T-helper 17 cell (primary cell): ENCODE measurements at regions not wholly inside any gene's neighbourhood (a gene's known extent, or its start where the extent isn't known, plus 50 kb on each side); places are given as distances from the start of the nearest gene placed in this dataset.

ENCODE experiments used
- ATAC-seq: fragments of 150-1000 bp; cut with Tn5 transposase; 2 replicates; pipeline ENCODE4 v1.10.0; 2021; ENCODE audit warnings: mild to moderate bottlenecking, moderate library complexity
- DNase-seq, 3 donors: peaks; one replicate each; pipeline versions ENCODE4 v3.0.0 to v3.0.0-alpha.2; 2020 to 2021
- H3K9me3 ChIP-seq: one replicate; pipeline ENCODE4 v1.7.0; 2013; ENCODE audit warnings: low read length, mild to moderate bottlenecking; ENCODE audit not compliant: control insufficient read depth, poor library complexity, severe bottlenecking
- H3K27ac Mint-ChIP-seq: one replicate; pipeline ENCODE4 v1.8.0; 2022; ENCODE audit warnings: mild to moderate bottlenecking, moderate library complexity, mixed read lengths
- H3K27me3 Mint-ChIP-seq: one replicate; pipeline ENCODE4 v1.8.0; 2022; ENCODE audit warnings: mixed read lengths
- H3K36me3 Mint-ChIP-seq: one replicate; pipeline ENCODE4 v1.8.0; 2022; ENCODE audit warnings: low read depth, mixed read lengths
- H3K4me1 Mint-ChIP-seq: one replicate; pipeline ENCODE4 v1.8.0; 2022; ENCODE audit warnings: mild to moderate bottlenecking, mixed read lengths
- H3K4me3 Mint-ChIP-seq: one replicate; pipeline ENCODE4 v1.8.0; 2022; ENCODE audit warnings: mild to moderate bottlenecking, moderate library complexity, mixed read lengths

- DNase-seq = no peak
- peaks cover 32% of the 10 kb centered on the region for H3K4me1 Mint-ChIP-seq
- no peaks in the 10 kb centered on the region for H3K9me3 ChIP-seq
- ATAC-seq = no peak
- peaks cover 4% of the 10 kb centered on the region for H3K36me3 Mint-ChIP-seq
- no peak overlapping the region for H3K4me3 Mint-ChIP-seq
- no peak overlapping the region for H3K27ac Mint-ChIP-seq
- H3K27me3 Mint-ChIP-seq = peaks cover 38% of the 10 kb centered on the region
Measured at GRCh38 chr3:72448858-72449257, 399.4 kb downstream of the SHQ1 start.

DNA sequence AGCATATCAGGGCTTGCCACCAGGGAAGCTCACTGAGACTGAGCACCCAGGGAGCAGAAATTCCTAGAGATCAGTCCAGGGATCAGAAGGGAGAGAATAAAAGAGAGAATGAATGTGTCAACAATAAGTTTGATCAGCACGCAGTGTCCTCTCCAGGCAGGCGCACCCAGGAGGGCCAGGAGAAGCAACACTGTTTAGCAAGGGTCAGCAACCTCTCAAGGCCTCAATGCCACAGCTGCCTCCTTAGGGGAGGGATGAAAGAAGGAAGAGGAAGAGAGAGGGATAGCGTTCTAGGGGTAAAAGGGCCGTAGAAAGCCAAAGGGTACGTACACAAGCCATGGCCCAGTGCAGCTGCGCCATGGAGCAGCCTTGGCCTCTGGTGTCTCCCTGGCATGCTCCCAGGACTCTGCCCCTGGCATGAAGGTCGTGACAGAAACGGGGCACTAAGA, 399.8 kb downstream of the SHQ1 start:
- no peak for ATAC-seq
- Mint-ChIP-seq H3K4me3 (no peak overlapping the region), H3K4me1 (peaks cover 37% of the 10 kb centered on the region), H3K36me3 (peaks cover 4% of the 10 kb centered on the region), H3K27ac (no peak overlapping the region), H3K27me3 (peaks cover 38% of the 10 kb centered on the region)
- H3K9me3 ChIP-seq = no peaks in the 10 kb centered on the region
- DNase-seq = no peak

GRCh38 chr3:72447059-72447946, 400.9 kb downstream of the SHQ1 start:
- DNase-seq (peak; percentile 94 to 96 (median 95)), ATAC-seq (peak; percentile 96)
- Mint-ChIP-seq H3K4me3 (peak overlapping the region; percentile 79), H3K27me3 (peaks cover 28% of the 10 kb centered on the region), H3K27ac (no peak overlapping the region), H3K4me1 (peaks cover 41% of the 10 kb centered on the region), H3K36me3 (peaks cover 4% of the 10 kb centered on the region)
- no peaks in the 10 kb centered on the region for H3K9me3 ChIP-seq

DNA sequence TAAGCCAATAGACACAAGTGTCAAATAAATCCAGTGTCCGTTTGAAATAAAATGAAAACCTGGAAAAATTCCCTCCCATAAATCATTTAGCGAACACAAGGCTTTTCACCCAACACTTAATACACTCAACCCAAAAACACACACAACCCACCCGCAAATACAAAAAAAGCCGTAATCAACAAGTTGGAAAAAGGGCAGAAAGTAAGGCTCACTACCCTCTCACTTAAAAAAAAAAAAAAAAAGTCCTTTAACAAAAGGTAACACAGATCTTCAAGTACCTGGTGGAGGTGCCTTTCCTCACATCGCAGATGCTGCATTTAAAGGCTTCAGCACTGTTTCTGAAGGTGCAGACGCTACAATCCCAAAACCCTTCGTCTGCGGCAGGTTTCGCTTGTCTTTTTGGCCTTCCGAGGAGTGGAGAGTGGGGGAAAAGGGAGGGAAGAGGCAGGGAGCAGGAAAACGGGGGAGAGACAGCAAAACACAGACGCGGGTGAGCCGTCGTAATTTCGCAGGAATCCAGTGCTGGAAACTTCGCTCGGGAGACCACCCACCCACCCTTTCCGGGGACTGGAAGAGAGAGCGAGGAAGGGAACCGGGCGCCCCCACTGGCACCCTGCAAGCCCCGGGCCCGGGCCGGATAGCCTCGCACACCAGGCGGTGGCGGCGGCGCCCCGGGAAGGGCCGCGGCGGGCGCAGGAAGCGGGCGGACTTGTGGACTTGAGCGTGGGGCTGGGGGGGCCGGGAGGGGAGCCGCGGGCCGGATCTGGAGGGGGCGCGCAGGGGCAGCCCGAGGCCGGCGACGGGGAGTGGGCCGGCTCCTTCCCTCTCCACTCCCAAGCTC, 401.8 kb downstream of the SHQ1 start, which contains the start of gene RYBP:
Gene RYBP (minus strand): TSS at position 404 of the 841 bp plus-strand sequence.
- ATAC-seq = peak; percentile 10
- Mint-ChIP-seq H3K4me1 (peaks cover 45% of the 10 kb centered on the region), H3K4me3 (peak within 1 kb of the TSS; percentile 99), H3K27ac (peak within 1 kb of the TSS; percentile 95), H3K27me3 (peaks cover 19% of the 10 kb centered on the region), H3K36me3 (peaks cover 4% of the 10 kb centered on the region)
- no peaks in the 10 kb centered on the region for H3K9me3 ChIP-seq
- DNase-seq = peak in 1 of 3 donors; percentile 19

GRCh38 chr3:72445827-72446217, 402.4 kb downstream of the SHQ1 start:
- H3K27me3 Mint-ChIP-seq = peaks cover 13% of the 10 kb centered on the region
- H3K36me3 Mint-ChIP-seq = peaks cover 4% of the 10 kb centered on the region
- DNase-seq (no peak), ATAC-seq (no peak)
- H3K9me3 ChIP-seq = no peaks in the 10 kb centered on the region
- H3K4me1 Mint-ChIP-seq = peaks cover 47% of the 10 kb centered on the region
- peak overlapping the region; percentile 99 for H3K4me3 Mint-ChIP-seq
- H3K27ac Mint-ChIP-seq = peak overlapping the region; percentile 95

- Mint-ChIP-seq H3K4me1 (peaks cover 55% of the 10 kb centered on the region), H3K27me3 (peaks cover 13% of the 10 kb centered on the region), H3K27ac (peak overlapping the region; percentile 95), H3K4me3 (peak overlapping the region; percentile 99), H3K36me3 (peaks cover 4% of the 10 kb centered on the region)
- no peak for DNase-seq
- peak; percentile 16 for ATAC-seq
- no peaks in the 10 kb centered on the region for H3K9me3 ChIP-seq
Measured at GRCh38 chr3:72444656-72445223, 403.5 kb downstream of the SHQ1 start.

DNA sequence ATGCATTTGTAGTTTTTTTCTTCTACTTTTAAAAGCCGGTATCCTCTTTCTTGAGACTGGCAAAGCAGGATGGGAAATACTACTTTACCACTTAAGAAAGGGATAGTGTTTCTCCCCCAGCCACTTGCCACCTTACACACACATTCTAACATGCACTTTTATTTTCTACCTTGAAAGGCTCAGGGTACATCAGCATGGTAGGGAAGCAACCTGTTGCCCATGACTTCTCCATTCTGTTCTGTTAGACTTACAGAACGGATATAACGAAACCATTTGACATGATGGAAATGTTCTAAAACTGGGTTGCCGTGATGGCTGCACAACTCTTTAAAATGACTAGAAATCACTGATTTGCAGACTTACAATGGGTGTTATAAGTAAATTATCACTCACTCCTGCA, 405.5 kb downstream of the SHQ1 start:
- H3K9me3 ChIP-seq = no peaks in the 10 kb centered on the region
- Mint-ChIP-seq H3K4me1 (peaks cover 63% of the 10 kb centered on the region), H3K27ac (no peak overlapping the region), H3K4me3 (no peak overlapping the region), H3K27me3 (no peaks in the 10 kb centered on the region), H3K36me3 (peaks cover 10% of the 10 kb centered on the region)
- DNase-seq (no peak), ATAC-seq (no peak)

GRCh38 chr3:72441284-72441994, 406.8 kb downstream of the SHQ1 start:
- ATAC-seq (no peak), DNase-seq (no peak)
- no peak overlapping the region for H3K27ac Mint-ChIP-seq
- no peaks in the 10 kb centered on the region for H3K9me3 ChIP-seq
- peaks cover 69% of the 10 kb centered on the region for H3K4me1 Mint-ChIP-seq
- H3K27me3 Mint-ChIP-seq = no peaks in the 10 kb centered on the region
- no peak overlapping the region for H3K4me3 Mint-ChIP-seq
- H3K36me3 Mint-ChIP-seq = peaks cover 9% of the 10 kb centered on the region

DNA sequence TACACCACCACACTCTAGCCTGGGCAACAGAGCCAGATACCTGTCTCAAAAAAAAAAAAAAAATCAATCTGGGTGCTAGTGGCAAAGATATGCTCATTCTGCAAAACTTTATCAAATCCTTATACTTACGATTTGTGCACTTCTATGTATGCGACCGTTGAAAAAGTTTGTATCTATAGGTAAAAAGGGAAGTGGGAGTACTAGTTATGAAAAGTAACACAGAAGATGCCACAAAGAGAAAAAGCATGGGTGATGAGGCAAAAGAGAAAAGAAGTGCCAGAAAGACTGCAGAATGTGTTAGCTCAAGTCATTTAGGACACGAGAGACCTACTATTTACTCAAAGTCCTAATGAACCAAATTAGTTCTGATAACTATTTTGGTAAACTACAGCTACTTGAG, 407.8 kb downstream of the SHQ1 start:
- no peaks in the 10 kb centered on the region for H3K9me3 ChIP-seq
- H3K4me3 Mint-ChIP-seq = no peak overlapping the region
- no peaks in the 10 kb centered on the region for H3K27me3 Mint-ChIP-seq
- H3K4me1 Mint-ChIP-seq = peaks cover 60% of the 10 kb centered on the region
- H3K27ac Mint-ChIP-seq = no peak overlapping the region
- DNase-seq = no peak
- peaks cover 8% of the 10 kb centered on the region for H3K36me3 Mint-ChIP-seq
- ATAC-seq = no peak

DNA sequence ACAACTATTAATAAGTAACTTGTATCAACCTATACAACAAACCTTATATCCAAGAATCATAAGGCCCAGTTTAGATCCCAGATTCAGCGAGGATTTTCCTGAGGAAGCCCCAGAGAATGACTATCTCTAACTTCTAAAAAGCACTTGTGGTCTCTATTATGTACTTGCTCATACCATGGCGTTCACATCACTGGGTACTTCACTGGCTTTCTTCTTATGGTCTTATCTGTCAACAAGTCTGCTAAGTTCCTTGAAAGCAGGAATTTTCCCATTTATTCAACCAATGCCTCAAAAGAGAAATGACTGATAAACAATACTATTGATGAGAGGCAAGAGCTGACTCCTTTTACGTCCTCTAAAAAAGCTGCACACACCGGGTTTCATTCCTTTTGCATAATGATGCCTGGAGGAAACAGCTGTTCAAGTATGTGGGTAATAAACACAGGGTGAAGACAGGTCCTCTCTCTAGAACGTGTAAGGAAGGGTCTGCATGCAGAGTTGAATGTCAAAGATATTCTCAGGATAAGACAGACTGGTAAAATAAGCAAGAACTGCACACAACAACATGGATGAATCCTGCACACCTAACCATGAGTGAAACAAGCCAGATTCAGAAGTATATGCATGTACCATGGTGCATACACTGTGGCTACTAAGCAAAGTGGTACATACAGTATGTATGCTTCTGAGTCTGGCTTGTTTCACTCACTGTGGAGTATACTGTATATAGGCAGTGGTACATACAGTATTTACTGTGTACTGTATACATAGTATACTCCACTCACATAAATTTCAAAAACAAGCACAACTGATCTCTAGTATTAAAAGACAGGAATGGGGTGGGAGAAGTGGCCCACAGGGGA, 408.7 kb downstream of the SHQ1 start:
- Mint-ChIP-seq H3K27me3 (no peaks in the 10 kb centered on the region), H3K36me3 (peaks cover 8% of the 10 kb centered on the region), H3K27ac (peak overlapping the region; percentile 86), H3K4me3 (no peak overlapping the region), H3K4me1 (peaks cover 58% of the 10 kb centered on the region)
- H3K9me3 ChIP-seq = no peaks in the 10 kb centered on the region
- ATAC-seq = peak; percentile 22
- DNase-seq = no peak

- ATAC-seq = no peak
- Mint-ChIP-seq H3K27ac (peak overlapping the region; percentile 86), H3K4me3 (no peak overlapping the region), H3K4me1 (peaks cover 52% of the 10 kb centered on the region), H3K36me3 (peaks cover 11% of the 10 kb centered on the region), H3K27me3 (no peaks in the 10 kb centered on the region)
- H3K9me3 ChIP-seq = no peaks in the 10 kb centered on the region
- no peak for DNase-seq
Measured at GRCh38 chr3:72437661-72438406, 410.4 kb downstream of the SHQ1 start.
